ENCODE measurements at regions not wholly inside any gene's neighbourhood (a gene's known extent, or its start where the extent isn't known, plus 50 kb on each side); places are given as distances from the start of the nearest gene placed in this dataset.

- no peak for TF ChIP-seq EP300 (IDR thresholded peaks at IDR 0.05)
- TF ChIP-seq CTCF (IDR thresholded peaks at IDR 0.05) = no peak
These were observed 95.3 kb upstream of the MRPS30 start for GRCh38 chr5:44713446-44713845.

Measured in esophagus muscularis mucosa (tissue), 3 donors.